Thoracic aorta (tissue), 2 donors: ENCODE measurements at regions not wholly inside any gene's neighbourhood (a gene's known extent, or its start where the extent isn't known, plus 50 kb on each side); places are given as distances from the start of the nearest gene placed in this dataset.
"Not testable (repeated sequence)": the region's sequence is repeated elsewhere in the genome, so short reads cannot be mapped to it uniquely, and the experiment has no call there.

Experiments
- ATAC-seq: fragments of 150-250 bp; one replicate; pipeline ENCODE4 v1.8.0; 2017; ENCODE audit warnings: low read depth; ENCODE audit not compliant: insufficient number of reproducible peaks, low FRiP score
- DNase-seq: peaks from one replicate; pipeline ENCODE4 v3.0.0-alpha.2; 2020; ENCODE audit warnings: low spot score
- H3K27ac ChIP-seq, 2 donors: fragments of 200-600 bp; sonication (generic); 1 replicate in 1 of 2; 2 replicates in 1 of 2; pipeline ENCODE4 v1.5.1; 2016; ENCODE audit warnings: mild to moderate bottlenecking in 2 of 2, moderate library complexity in 2 of 2
- H3K27me3 ChIP-seq: fragments of 200-600 bp; sonication (generic); replicated peaks from 2 replicates; pipeline ENCODE4 v1.6.0; 2016; ENCODE audit warnings: mild to moderate bottlenecking; ENCODE audit not compliant: insufficient read depth
- H3K36me3 ChIP-seq: fragments of 200-600 bp; sonication (generic); one replicate; pipeline ENCODE4 v1.5.1; 2016
- H3K4me1 ChIP-seq, 2 donors: fragments of 200-600 bp; sonication (generic); 1 replicate in 1 of 2; 2 replicates in 1 of 2; pipeline versions ENCODE4 v1.5.1 to v1.6.0; 2016; ENCODE audit warnings: low read depth in 2 of 2, mild to moderate bottlenecking in 1 of 2; ENCODE audit not compliant: control insufficient read depth in 1 of 2
- H3K4me3 ChIP-seq: fragments of 200-600 bp; sonication (generic); 2 replicates; pipeline ENCODE4 v1.5.1; 2016; ENCODE audit warnings: mild to moderate bottlenecking
- H3K9me3 ChIP-seq: fragments of 200-600 bp; sonication (generic); 2 replicates; pipeline ENCODE4 v1.5.1; 2016
- TF ChIP-seq, protein P1 (sequence below): fragments of 200-600 bp; sonication (generic); IDR thresholded peaks from one replicate; pipeline ENCODE4 v1.5.1; 2019; ENCODE audit warnings: antibody characterized with exemption

GRCh38 chr10:121276046-121276445, 322.2 kb downstream of the FGFR2 start:
- no peaks in the 10 kb centered on the region for H3K36me3 ChIP-seq
- ATAC-seq: no peak
- no peak for DNase-seq
- H3K27ac ChIP-seq: no peak overlapping the region
- no peaks in the 10 kb centered on the region for H3K27me3 ChIP-seq
- no peaks in the 10 kb centered on the region for H3K9me3 ChIP-seq
- TF ChIP-seq, protein P1, sequence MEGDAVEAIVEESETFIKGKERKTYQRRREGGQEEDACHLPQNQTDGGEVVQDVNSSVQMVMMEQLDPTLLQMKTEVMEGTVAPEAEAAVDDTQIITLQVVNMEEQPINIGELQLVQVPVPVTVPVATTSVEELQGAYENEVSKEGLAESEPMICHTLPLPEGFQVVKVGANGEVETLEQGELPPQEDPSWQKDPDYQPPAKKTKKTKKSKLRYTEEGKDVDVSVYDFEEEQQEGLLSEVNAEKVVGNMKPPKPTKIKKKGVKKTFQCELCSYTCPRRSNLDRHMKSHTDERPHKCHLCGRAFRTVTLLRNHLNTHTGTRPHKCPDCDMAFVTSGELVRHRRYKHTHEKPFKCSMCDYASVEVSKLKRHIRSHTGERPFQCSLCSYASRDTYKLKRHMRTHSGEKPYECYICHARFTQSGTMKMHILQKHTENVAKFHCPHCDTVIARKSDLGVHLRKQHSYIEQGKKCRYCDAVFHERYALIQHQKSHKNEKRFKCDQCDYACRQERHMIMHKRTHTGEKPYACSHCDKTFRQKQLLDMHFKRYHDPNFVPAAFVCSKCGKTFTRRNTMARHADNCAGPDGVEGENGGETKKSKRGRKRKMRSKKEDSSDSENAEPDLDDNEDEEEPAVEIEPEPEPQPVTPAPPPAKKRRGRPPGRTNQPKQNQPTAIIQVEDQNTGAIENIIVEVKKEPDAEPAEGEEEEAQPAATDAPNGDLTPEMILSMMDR: no peak
- no peaks in the 10 kb centered on the region for H3K4me1 ChIP-seq
- no peak overlapping the region for H3K4me3 ChIP-seq

DNA sequence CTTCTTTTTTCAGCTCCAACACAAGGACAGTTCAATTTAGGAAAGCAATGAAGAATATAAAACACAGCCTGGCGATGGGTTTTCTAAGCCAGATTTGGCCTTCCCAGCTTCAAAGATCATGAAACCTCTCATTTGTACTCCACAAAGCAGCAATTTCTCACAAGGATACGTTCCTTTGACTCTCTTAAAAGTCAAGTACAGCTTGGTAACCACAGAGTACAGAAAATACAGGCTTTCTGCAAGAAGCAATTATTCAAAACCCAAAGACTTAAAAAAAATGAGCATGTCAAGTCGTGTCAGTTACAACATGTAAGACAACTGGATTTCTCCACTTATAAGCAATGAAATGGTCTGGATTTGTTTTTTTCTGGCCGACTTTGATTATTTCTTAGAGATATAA, 321.4 kb downstream of the FGFR2 start:
- TF ChIP-seq, protein P1: no peak
- H3K9me3 ChIP-seq: no peaks in the 10 kb centered on the region
- no peak for ATAC-seq

DNA sequence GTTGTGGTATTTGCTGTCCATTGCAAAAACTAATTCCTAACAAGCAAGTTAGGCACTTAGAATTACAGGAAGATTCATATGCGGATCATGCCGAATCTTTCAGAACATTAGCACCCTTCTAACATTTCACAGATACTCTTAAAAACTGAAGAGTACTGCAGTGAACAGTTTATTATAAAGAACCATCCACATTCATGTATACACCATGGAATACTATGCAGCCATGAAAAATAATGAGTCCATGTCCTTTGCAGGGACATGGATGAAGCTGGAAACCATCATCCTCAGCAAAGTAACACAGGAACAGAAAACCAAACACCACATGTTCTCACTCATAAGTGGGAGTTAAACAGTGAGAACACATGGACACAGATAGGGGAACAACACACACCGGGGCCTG, 319.9 kb downstream of the FGFR2 start:
- not testable (repeated sequence) for H3K36me3 ChIP-seq, H3K4me1 ChIP-seq, H3K4me3 ChIP-seq

More for the DNA sequence above, 321.4 kb downstream of the FGFR2 start:
- DNase-seq: no peak
- Histone ChIP-seq H3K4me3 (no peak overlapping the region), H3K27ac (no peak overlapping the region), H3K27me3 (no peaks in the 10 kb centered on the region), H3K36me3 (no peaks in the 10 kb centered on the region), H3K4me1 (no peaks in the 10 kb centered on the region)

DNA sequence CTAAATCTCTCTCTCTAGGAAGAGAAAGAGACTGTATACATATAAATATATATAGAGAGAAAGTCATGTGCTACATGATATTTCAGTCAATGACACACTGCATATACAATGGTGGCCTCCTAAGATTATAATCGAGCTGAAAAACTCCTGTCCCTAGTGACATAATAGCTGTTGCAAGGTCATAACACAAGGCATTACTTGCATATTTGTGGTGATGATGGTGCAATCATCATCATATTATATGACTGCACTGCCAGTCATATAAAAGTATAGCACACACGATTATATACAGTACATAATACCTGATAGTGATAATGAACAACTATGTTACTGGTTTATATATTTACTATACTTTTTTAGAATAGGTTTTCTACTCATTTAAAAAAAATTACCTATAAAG, 316.7 kb downstream of the FGFR2 start:
- DNase-seq: no peak
- Histone ChIP-seq H3K27me3 (no peaks in the 10 kb centered on the region), H3K4me3 (no peak overlapping the region), H3K4me1 (peaks cover 11 to 17% of the 10 kb centered on the region in 2 donors), H3K9me3 (no peaks in the 10 kb centered on the region), H3K27ac (no peak overlapping the region), H3K36me3 (no peaks in the 10 kb centered on the region)
- TF ChIP-seq, protein P1: no peak
- no peak for ATAC-seq

More for the DNA sequence above, 319.9 kb downstream of the FGFR2 start:
- not testable (repeated sequence) for ATAC-seq, DNase-seq, H3K27me3 ChIP-seq, H3K27ac ChIP-seq, H3K9me3 ChIP-seq

DNA sequence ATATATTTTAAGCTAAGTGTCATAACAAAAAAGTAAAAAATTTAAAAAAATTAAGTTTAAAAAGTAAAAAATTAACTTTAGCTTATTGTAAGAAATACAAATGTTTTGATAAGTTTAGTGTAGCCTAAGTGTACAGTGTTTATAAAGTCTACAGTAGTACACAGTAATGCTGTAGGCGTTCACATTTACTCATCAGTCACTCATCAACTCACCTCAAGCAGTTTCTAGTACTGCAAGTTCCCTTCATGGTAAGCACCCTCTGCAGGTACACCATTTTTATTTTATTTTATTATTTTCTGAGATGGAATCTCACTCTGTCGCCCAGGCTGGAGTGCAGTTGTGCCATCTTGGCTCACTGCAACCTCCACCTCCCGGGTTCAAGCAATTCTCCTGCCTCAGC, 316.0 kb downstream of the FGFR2 start:
- H3K4me1 ChIP-seq: peaks cover 11 to 17% of the 10 kb centered on the region in 2 donors
- no peak for DNase-seq
- H3K36me3 ChIP-seq: no peaks in the 10 kb centered on the region
- no peaks in the 10 kb centered on the region for H3K27me3 ChIP-seq
- H3K27ac ChIP-seq: no peak overlapping the region
- TF ChIP-seq, protein P1: no peak
- no peak for ATAC-seq
- no peak overlapping the region for H3K4me3 ChIP-seq
- no peaks in the 10 kb centered on the region for H3K9me3 ChIP-seq

DNA sequence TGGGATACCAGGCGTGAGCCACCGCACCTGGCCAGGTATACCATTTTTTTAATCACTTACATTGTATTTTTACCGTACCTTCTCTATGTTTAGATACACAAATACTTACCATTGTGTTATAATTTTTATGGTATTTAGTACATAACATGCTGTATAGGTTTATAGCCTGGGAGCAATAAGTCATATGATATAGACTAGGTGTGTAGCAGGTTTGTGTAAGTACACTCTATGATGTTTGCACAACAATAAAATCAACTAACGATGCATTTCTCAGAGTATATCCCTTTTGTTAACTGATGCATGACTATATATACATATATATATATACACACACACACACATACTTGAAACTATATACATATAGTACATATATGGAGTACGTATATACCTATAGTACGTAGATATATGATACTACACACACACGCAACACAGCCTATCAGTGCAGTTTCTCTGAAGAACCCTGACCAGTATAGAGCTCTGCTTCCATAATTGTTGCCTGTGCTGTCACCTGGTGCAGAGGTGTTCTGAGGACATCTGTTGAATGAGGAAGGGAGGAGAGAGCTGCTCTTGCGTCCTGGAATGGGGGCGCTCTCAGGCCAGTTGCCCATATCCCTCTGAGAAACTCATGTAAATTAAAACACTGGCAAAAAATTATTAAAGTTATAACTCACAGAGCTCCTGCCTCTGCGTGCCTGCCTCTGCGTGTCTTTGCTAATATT, 315.3 kb downstream of the FGFR2 start:
- H3K9me3 ChIP-seq: no peaks in the 10 kb centered on the region
- no peak for DNase-seq
- ATAC-seq: no peak
- no peaks in the 10 kb centered on the region for H3K27me3 ChIP-seq
- H3K27ac ChIP-seq: no peak overlapping the region
- H3K4me1 ChIP-seq: peaks cover 11 to 17% of the 10 kb centered on the region in 2 donors
- H3K36me3 ChIP-seq: no peaks in the 10 kb centered on the region
- TF ChIP-seq, protein P1: no peak
- no peak overlapping the region for H3K4me3 ChIP-seq
